ENCODE measurements at regions not wholly inside any gene's neighbourhood (a gene's known extent, or its start where the extent isn't known, plus 50 kb on each side); places are given as distances from the start of the nearest gene placed in this dataset.
"Not testable (repeated sequence)": the region's sequence is repeated elsewhere in the genome, so short reads cannot be mapped to it uniquely, and the experiment has no call there.

DNA sequence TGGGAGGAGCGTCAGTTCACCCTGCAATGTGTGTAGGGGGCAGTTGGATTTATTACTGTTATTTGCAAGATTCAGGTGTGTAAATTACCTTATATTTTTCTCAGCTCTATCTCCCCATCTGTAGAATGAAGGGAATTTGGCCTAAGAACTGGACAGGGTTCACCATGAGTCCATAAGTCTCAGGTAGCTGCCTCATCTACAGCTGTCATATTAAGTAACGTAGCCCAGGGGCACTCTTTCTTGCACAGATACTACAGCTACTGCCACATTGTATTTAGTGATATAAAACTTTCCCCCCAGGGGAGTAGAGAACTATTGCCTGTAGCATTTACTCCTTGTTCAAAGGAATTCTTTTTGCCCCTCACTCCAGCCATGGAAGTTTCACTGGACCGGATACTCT, 301.4 kb upstream of the ZNF608 start:
- intact Hi-C loops (cut with DNase I), result no loop called here
- DNase-seq, result no peak
- ATAC-seq, result no peak

GRCh38 chr5:125049721-125050702, 303.6 kb upstream of the ZNF608 start:
- peak in 1 of 2 donors; percentile 22 for ATAC-seq
- DNase-seq, result no peak
- intact Hi-C loops (cut with DNase I), result no loop called here

DNA sequence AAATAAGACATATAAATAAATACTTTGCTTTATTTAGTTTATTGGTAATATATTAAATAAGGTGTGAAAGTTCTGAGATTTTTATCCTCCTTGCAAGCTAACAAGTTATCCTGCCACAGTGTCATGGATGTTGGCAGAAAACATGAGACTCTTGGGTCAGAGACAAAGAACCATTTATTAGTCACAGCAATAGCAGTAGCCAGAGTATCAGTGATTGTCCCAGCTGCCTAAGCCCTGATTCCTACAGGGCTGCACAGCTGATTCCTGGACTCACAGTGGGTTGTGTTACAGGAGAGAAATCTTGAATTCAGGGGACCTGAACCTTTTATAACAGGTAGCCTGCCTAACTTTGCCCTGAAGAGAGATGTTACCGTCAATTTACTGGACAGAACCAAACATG, 304.5 kb upstream of the ZNF608 start:
- ATAC-seq, result no peak
- DNase-seq, result no peak
- intact Hi-C loops (cut with DNase I), result no loop called here

DNA sequence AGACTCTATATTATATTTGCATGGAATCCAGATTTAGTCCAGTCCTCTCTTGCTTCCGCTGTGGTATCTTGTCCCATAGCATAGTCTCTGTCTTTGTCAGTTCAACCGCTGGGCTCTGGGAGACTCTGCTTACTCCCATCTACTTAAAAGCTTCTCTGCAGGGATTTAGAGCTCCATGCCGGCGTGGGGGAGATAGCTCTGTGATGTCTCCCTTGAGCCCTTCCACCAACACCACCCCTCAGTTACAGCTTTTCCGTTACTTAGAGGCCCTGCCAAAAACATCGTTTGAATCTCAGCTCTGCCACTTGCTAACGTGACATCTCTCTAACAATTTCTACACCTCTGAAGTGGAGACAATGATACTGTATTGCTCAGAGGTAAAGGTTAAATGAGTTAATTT, 306.1 kb upstream of the ZNF608 start:
- DNase-seq (no peak), ATAC-seq (peak; percentile 46 to 71)
- intact Hi-C loops (cut with DNase I), result no loop called here

- no peak for ATAC-seq
- DNase-seq, result no peak
- intact Hi-C loops (cut with DNase I), result no loop called here
Measured at GRCh38 chr5:125053179-125053578, 306.7 kb upstream of the ZNF608 start.

GRCh38 chr5:125054146-125054545, 307.7 kb upstream of the ZNF608 start:
- no peak for DNase-seq
- intact Hi-C loops (cut with DNase I), result no loop called here
- ATAC-seq, result no peak

DNA sequence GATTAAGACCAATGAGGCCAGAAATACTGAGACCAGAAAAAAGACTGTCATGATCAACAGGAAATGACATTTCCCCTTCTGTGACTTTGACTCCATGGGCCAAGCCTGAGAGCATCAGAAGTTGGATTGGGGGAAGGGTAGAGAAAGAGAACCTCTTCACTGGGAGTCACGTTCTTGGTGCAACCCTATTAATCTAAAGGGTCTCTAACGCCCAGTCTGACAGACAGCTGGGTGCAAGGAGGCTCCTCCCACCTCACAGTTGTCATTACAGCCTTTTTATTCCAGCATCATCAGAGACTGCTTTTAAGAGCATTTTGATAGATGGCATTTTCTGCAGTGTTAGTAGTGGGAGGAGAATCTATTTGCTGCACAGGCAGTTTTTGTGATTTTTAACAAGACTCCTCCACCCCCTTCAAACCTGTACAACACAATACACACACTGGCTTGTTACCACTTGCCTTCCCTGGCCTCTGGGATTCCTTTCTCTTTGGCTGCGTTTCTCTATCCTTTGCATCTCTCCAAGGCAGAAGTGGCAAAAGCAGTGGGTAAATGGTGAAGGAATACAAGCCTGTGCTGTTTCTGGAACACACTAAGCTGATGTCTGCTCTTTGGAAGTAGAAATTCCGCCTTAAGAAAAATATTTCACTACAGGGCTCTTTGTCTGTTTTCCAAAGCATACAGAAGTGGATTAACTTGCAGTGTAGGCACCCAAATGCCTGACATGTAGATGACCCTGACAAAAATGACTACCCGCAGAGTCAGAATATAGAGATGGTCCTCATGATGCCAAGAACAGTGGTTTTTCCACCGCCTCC, 310.4 kb upstream of the ZNF608 start:
- DNase-seq (no peak), ATAC-seq (no peak)
- intact Hi-C loops (cut with DNase I), result loop anchor here in 1 of 2 donors (5.0 kb wide), 1 partner anchor 125 kb away; no protein-coding TSS in a partner anchor

DNA sequence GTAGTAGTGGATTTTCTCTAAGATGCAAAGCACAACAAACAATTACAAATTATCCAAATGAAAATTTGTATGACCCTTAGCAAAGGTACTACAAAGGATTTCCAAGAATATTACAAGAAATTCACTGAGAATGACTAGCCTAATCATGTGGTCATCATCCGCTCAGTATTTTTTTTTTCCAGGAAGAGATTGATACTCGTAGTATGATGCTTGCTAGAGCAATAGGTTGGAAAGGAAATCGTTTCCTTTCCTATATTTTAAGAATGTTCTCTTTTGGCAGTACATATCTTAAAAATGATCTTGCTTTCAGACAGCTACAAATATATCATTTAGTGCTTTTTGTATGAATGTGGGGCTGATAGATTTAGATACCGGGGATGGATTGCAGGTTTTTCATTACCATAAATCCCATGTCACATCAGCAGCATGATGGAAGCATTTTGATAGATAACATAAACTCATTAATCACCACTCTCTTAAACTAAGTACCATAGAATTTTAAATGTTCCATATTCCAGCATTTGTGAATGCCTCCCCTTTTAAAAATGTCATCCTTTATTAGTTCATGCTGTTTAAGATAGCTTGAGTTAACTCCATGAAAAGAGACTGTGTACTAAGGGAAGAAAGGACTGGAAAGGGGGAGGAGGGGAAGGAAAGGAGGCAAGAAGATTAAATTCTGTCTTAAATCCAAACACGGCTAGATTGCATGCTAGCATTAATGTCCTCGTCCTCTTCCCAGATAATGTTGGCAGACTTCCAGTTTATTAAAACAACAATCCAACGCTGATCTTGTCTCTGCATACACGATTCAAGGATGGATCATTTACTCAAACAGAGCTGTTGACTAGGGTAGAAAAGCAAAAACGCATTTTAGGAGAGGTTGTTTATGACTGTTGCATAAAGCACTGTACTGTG, 311.7 kb upstream of the ZNF608 start:
- intact Hi-C loops (cut with DNase I), result loop anchor here in 1 of 2 donors (5.0 kb wide), 1 partner anchor 124 kb away; no protein-coding TSS in a partner anchor
- ATAC-seq (peak in 1 of 2 donors; percentile 38), DNase-seq (no peak)

DNA sequence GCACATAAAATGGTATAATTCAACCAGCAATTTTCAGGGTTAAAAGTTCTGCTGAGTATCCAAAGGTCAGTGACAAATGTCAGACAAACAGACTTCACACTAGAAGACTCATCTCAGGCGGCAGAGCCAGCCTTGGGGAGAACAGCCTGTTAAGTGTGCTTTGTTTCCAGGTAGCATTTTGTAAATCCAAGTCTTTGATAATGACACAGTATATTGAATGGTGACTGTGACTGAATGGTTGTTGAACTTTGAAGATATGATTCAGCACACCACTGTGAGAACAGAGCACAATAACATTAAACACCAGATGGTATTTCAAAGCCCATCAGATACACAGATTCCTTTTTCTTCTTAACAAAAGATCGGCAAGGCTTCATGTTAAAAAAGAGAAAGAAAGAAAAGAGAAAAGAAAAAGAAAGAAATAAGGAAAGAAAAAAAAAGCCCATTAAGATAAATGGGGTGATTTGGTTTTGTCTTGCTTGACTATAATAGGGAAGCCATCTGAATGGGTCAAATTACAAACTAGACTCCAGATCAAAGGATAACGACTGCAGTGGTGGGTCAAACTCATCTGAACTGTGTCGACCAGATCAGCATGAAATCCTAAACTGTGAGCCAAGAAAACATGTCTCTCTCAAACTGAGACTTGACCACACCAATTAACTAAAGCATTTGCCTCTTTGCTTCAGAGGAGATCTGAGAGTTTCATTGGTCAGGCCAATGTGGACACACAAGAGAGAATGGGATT, 313.0 kb upstream of the ZNF608 start:
- intact Hi-C loops (cut with DNase I), result loop anchor here in 1 of 2 donors (5.0 kb wide), 1 partner anchor 123 kb away; no protein-coding TSS in a partner anchor
- no peak for DNase-seq
- no peak for ATAC-seq

- DNase-seq (no peak), ATAC-seq (no peak)
- intact Hi-C loops (cut with DNase I), result no loop called here
Measured at GRCh38 chr5:125061726-125062125, 315.3 kb upstream of the ZNF608 start.

DNA sequence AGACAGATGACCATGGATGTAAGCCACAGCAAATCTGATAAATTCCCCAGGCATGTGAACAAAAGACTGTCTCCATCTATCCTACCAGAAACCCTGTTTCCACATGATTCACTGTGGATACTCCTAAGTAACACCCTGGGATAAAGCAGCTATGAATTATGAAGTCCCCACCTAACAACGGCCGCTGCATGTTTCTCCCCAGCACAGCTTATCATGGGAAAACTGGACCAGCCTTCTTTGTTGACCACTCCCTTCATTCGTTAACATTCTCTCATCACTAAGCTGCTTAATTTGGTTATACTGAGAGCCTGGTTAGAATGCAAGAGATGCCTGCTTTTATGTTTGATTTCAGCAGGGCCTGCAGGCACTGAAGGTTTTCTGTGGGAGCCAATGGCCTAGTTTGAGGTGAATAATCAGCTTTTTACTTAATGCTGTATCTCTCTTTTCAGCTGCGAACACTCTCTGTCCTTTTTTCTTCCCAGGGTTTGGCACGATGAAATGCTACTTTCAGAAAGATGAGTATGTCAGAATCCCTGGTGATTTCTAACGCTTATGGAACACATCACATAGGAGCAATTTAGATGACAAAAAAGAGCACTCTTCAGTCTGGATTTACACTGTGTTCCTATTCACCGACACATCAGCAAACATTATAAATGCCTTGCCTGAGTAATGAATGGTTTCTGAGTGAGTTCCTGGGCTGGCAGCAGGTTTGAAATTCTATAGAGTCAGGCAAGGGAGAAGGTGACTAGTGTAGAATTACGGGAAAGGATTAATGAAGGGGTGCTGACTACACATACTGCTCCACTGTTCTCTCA, 318.4 kb upstream of the ZNF608 start:
- ATAC-seq (peak in 1 of 2 donors; percentile 68), DNase-seq (no peak)
- intact Hi-C loops (cut with DNase I), result no loop called here

DNA sequence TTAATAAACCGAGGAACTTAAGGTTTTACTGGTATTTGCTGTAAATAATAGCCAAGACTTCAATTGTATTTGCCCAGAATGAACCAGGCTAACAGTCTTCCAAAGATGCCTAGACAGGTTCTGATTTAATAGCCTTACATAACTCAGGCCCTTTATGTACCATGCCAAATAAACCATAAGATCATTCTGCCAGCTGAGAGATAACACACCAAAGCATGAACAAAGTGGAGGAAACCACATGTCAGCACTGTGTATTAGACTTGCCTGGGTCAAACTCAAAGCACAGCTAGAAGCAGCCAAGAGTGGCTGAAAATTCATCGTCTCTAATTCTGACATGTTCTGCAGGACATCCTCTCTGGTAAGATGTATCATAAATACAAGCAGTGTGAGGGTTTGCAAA, 319.3 kb upstream of the ZNF608 start:
- DNase-seq (no peak), ATAC-seq (peak in 1 of 2 donors; percentile 57)
- intact Hi-C loops (cut with DNase I), result no loop called here

DNA sequence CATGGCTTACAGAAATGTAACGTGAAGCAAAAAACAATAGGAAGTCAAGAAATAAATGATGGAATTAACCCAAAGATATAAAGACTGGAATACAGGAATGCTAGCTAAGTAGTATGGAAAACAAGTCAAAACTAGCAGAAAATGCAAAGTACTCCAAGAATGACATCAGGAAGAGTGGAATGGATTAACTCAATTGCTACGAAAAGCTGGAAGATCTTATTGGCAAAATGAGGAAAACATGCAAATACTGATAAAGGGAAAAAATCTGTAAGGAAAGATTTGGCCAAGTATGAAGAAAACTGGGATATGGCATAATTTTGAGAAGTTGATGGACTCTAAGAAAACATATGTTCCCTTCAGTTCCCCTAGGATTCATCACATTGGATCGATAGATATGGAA, 324.5 kb upstream of the ZNF608 start:
- intact Hi-C loops (cut with DNase I), result no loop called here
- DNase-seq, result no peak
- no peak for ATAC-seq

DNA sequence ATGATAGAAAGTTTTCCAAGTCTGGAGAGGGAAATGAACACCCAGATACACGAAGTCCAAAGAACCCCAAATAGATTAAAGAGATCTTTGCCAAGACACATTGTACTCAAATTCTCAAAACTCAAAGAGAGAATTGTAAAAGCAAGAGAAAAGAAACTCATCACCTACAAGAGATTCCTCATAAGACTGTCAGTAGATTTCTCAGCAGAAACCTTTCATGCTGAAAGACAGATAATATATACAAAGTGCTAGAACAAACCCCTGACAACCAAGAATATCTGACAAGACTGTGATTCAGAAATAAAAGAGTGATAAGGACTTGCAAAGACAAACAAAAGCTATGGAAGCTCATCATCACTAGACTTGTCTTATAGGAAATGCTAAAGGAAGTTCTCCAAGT, 326.7 kb upstream of the ZNF608 start:
- intact Hi-C loops (cut with DNase I), result no loop called here
- ATAC-seq, result no peak
- no peak for DNase-seq

DNA sequence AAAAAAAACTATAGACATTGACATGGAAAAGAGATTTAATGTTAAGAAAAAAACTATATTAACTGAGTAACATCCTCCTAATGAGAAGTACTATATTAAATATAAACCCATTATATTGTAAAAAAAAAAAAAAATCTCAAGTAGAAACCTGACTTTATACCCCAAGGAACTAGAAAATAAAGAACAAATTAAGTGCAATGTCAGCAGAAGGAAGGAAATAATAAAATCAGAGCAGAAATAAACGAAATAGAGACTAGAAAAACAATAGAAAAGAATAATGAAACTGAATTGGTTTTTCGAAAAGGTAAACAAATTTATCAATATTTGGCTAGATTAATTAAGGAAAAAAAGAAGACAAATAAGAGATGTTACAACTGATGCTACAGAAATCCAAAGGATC, 329.1 kb upstream of the ZNF608 start:
- DNase-seq, result no peak
- ATAC-seq, result no peak
- intact Hi-C loops (cut with DNase I), result no loop called here

DNA sequence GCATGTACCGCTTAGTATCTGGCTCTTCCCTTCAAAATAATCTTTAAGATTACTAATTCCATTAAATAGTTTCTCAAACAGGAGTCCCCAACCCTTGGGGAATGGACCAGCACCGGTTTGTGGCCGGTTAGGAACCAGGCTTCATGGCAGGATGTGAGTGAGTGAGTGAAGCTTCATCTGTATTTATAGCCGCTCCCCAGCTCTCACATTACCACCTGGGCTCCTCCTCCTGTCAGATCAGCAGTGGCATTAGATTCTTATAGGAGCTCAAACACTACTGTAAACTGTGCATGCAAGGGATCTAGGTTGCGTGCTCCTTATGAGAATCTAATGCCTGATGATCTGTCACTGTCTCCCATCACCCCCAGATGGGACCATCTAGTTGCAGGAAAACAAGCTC, 332.6 kb upstream of the ZNF608 start:
- intact Hi-C loops (cut with DNase I); ATAC-seq; DNase-seq: not testable (repeated sequence)

DNA sequence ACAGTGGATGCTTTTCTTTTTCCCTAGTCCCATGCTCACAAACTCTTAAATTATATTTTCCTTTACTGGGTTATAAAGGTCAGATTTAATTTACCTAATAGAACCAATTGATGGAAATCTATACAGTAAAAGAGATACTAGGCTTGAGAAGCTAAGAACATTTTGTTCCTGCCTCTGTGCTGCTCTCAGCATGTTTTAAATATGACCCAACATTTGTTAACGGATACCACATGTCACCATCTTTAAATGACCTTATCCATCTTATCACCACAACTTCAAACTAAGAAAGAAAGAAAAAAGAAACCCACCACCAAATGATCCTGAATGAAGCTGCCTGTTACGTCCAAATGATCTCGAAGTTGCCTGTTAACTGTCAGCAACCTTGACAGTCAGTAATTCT, 334.7 kb upstream of the ZNF608 start:
- ATAC-seq (no peak), DNase-seq (no peak)
- intact Hi-C loops (cut with DNase I), result no loop called here

Data from left cardiac atrium (tissue), 4 donors.